ENCODE measurements at regions not wholly inside any gene's neighbourhood (a gene's known extent, or its start where the extent isn't known, plus 50 kb on each side); places are given as distances from the start of the nearest gene placed in this dataset.

DNA sequence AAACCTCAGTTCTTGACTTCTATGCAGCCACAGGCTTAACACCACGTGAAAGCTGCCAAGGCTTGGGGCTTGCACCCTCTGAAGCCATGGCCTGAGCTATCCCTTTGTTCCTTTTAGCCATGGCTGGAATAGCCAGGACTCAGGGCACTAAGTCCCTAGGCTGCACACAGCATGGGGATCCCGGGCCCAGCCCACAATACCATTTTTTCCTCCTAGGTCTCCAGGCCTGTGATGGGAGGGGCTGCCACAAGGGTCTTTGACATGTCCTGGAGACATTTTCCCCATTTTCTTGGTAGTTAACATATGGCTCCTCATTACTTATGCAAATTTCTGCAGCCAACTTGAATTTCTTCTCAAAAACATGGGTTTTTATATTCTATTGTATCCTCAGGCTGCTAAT lies 619.1 kb downstream of the NYAP2 start:
- no peak for TF ChIP-seq ZBTB8A (tag by site-specific recombination; IDR thresholded peaks at IDR 0.05)
- TF ChIP-seq, protein P1, sequence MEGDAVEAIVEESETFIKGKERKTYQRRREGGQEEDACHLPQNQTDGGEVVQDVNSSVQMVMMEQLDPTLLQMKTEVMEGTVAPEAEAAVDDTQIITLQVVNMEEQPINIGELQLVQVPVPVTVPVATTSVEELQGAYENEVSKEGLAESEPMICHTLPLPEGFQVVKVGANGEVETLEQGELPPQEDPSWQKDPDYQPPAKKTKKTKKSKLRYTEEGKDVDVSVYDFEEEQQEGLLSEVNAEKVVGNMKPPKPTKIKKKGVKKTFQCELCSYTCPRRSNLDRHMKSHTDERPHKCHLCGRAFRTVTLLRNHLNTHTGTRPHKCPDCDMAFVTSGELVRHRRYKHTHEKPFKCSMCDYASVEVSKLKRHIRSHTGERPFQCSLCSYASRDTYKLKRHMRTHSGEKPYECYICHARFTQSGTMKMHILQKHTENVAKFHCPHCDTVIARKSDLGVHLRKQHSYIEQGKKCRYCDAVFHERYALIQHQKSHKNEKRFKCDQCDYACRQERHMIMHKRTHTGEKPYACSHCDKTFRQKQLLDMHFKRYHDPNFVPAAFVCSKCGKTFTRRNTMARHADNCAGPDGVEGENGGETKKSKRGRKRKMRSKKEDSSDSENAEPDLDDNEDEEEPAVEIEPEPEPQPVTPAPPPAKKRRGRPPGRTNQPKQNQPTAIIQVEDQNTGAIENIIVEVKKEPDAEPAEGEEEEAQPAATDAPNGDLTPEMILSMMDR (tag by site-specific recombination; IDR thresholded peaks at IDR 0.05) = no peak
- TF ChIP-seq TCF7L2 (IDR thresholded peaks at IDR 0.05; ENCODE audit: borderline replicate concordance, low read depth, low read length) = no peak
